Neural crest cell (in vitro differentiated cells): ENCODE measurements at regions not wholly inside any gene's neighbourhood (a gene's known extent, or its start where the extent isn't known, plus 50 kb on each side); places are given as distances from the start of the nearest gene placed in this dataset.

Experiments
- DNase-seq: peaks from one replicate; pipeline ENCODE4 v3.0.0; 2021; ENCODE audit warnings: low read depth, mixed read lengths, low spot score
- H3K27ac Mint-ChIP-seq: one replicate; pipeline ENCODE4 v1.8.0; 2021; ENCODE audit warnings: mild to moderate bottlenecking, mixed read lengths; ENCODE audit not compliant: unreplicated experiment
- H3K27me3 Mint-ChIP-seq: 2 replicates; pipeline ENCODE4 v1.8.0; 2021; ENCODE audit warnings: low read depth, mild to moderate bottlenecking, mixed read lengths
- H3K36me3 Mint-ChIP-seq: 2 replicates; pipeline ENCODE4 v1.8.0; 2021; ENCODE audit warnings: low read depth, mild to moderate bottlenecking, mixed read lengths
- H3K4me1 Mint-ChIP-seq: 2 replicates; pipeline ENCODE4 v1.8.0; 2021; ENCODE audit warnings: mixed read lengths
- H3K4me3 Mint-ChIP-seq: one replicate; pipeline ENCODE4 v1.8.0; 2021; ENCODE audit warnings: mild to moderate bottlenecking, mixed read lengths
- H3K9me3 Mint-ChIP-seq: 2 replicates; pipeline ENCODE4 v1.8.0; 2021; ENCODE audit warnings: mixed read lengths
- CTCF ChIP-seq: fragments of 200-600 bp; sonication (generic); conservative IDR thresholded peaks from 2 replicates; pipeline ENCODE4 v1.5.0; 2021; ENCODE audit warnings: antibody characterized with exemption, mild to moderate bottlenecking

- H3K9me3 Mint-ChIP-seq = no peaks in the 10 kb centered on the region
- no peak overlapping the region for H3K4me3 Mint-ChIP-seq
- no peaks in the 10 kb centered on the region for H3K4me1 Mint-ChIP-seq
- no peak overlapping the region for H3K27ac Mint-ChIP-seq
- no peaks in the 10 kb centered on the region for H3K36me3 Mint-ChIP-seq
- H3K27me3 Mint-ChIP-seq = no peaks in the 10 kb centered on the region
- TF ChIP-seq CTCF = no peak
- DNase-seq = no peak
Observed at GRCh38 chr20:58087562-58087858, 140.9 kb downstream of the ANKRD60 start.

DNA sequence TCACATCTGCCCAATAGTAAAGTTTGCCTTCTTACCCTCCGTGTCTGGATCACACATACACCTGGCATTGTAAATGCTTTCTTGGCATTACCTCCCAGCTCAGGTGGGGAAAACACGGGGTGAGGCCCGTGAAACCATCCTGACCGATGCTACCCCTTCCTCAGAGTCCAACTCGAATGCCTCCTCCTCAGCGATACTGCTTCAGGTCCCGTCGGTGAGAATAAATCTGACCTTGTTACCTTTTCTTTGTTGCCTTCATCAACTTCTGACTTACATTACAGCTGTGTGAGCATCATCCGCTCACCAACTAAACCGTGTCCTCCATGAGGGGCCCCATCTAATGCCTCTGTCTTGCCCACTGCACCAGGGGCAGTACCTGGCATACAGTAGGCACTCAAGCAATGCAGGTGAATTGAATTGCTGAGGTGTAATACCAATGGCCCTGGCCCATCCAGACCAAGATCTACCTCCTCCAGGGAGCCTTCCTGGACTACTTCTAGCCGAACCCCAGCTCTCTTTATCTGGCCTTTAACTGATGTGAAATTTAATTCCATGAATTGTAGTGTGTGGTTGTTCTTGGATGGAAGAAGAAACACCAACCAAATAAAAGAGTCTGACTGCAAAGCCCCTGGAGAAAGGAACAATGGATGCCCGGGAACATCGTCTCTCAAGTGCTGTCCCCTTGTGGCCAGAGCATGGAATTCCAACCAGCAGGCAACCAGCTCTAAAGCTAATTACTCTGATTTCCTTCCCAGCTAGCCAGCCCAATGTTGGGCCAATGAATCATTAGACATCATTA is 141.5 kb downstream of the ANKRD60 start:
- TF ChIP-seq CTCF = peak; percentile 84
- H3K4me1 Mint-ChIP-seq = no peaks in the 10 kb centered on the region
- H3K36me3 Mint-ChIP-seq = no peaks in the 10 kb centered on the region
- H3K27ac Mint-ChIP-seq = no peak overlapping the region
- H3K9me3 Mint-ChIP-seq = no peaks in the 10 kb centered on the region
- DNase-seq = peak; percentile 53
- no peak overlapping the region for H3K4me3 Mint-ChIP-seq
- no peaks in the 10 kb centered on the region for H3K27me3 Mint-ChIP-seq

DNA sequence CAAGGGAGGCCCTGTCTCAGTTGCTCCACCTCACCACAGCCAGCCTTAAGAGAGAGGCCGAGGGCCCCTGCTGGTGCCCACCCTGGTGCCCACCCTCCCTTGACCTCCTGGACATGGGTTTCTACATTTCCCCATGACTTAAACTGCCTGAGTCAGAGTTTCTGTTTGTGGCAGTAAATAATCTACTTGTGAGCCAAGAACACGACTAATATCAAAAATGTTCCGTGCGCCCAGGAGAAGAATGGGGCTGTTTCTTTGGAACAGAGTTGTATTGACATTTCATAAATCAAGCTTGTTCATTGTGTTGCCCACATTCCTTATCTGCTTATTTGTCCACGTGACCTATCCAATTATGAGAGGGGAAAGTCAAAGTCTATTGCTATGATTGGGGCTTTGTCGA is 143.5 kb downstream of the ANKRD60 start:
- Mint-ChIP-seq H3K9me3 (no peaks in the 10 kb centered on the region), H3K4me3 (no peak overlapping the region), H3K4me1 (no peaks in the 10 kb centered on the region), H3K27me3 (no peaks in the 10 kb centered on the region), H3K27ac (no peak overlapping the region), H3K36me3 (no peaks in the 10 kb centered on the region)
- DNase-seq = no peak
- TF ChIP-seq CTCF = no peak

- Mint-ChIP-seq H3K9me3 (no peaks in the 10 kb centered on the region), H3K27me3 (no peaks in the 10 kb centered on the region), H3K4me3 (no peak overlapping the region), H3K27ac (no peak overlapping the region), H3K36me3 (no peaks in the 10 kb centered on the region), H3K4me1 (no peaks in the 10 kb centered on the region)
- TF ChIP-seq CTCF = no peak
- DNase-seq = no peak
Observed at GRCh38 chr20:58084566-58084965, 143.9 kb downstream of the ANKRD60 start.

DNA sequence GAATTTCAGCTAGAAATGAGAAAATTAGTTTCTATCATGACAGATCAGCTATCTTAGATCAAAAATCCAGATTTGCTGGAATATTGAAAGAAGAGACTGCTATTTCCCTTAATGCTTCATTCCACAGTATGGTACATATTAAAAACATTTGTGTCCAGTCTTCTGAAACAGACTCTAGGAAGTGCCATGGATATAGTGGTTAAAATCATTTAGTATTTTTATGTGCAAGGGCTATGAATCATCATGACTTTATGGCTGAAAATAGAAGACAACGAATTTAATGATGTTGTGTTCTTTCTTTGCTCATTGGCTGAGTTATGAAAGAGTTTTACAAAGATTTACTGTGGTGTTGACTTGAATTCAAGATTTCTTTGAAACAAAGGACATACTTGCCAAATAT is 146.6 kb downstream of the ANKRD60 start:
- Mint-ChIP-seq H3K36me3 (no peaks in the 10 kb centered on the region), H3K9me3 (no peaks in the 10 kb centered on the region), H3K27ac (no peak overlapping the region), H3K27me3 (peaks cover 3% of the 10 kb centered on the region), H3K4me3 (no peak overlapping the region), H3K4me1 (no peaks in the 10 kb centered on the region)
- TF ChIP-seq CTCF = no peak
- no peak for DNase-seq
